ENCODE measurements at regions not wholly inside any gene's neighbourhood (a gene's known extent, or its start where the extent isn't known, plus 50 kb on each side); places are given as distances from the start of the nearest gene placed in this dataset.

- no peak for TF ChIP-seq PATZ1 (CRISPR knock-in tag; IDR thresholded peaks at IDR 0.05; ENCODE audit: borderline replicate concordance)
- TF ChIP-seq CSDC2 (CRISPR knock-in tag; IDR thresholded peaks at IDR 0.05) = no peak
- no peak for TF ChIP-seq PPARA (CRISPR knock-in tag; IDR thresholded peaks at IDR 0.05; ENCODE audit: borderline replicate concordance)
Observed at GRCh38 chr2:38159191-38159590, 83.2 kb upstream of the CYP1B1 start.

Measured in SK-N-SH treated with all-trans-retinoic acid at 6 μM for 48 hours (cell line).